A549 (cell line): ENCODE measurements at regions not wholly inside any gene's neighbourhood (a gene's known extent, or its start where the extent isn't known, plus 50 kb on each side); places are given as distances from the start of the nearest gene placed in this dataset.

Experiments used
- ATAC-seq, 2 experiments: fragments of 200-7000 bp in 1 of 2; fragments of >200 bp in 1 of 2; cut with Nextera tagmentation in 1 of 2; cut with Tn5 transposase in 1 of 2; 3 replicates each; pipeline versions ENCODE4 v1.8.0 to v1.9.1; 2018 to 2020; ENCODE audit warnings: mild to moderate bottlenecking in 1 of 2, moderate library complexity in 1 of 2
- CTCF ChIA-PET: fragments of 300-600 bp; sonication (Branson Sonifier 250); formaldehyde crosslinking; extraction: SDS; loops from one replicate; lab custom pipeline; 2021; ENCODE audit warnings: antibody characterized with exemption, inconsistent platforms; lab: Yijun Ruan, JAX
- POLR2A ChIA-PET: fragments of 350-600 bp; formaldehyde crosslinking; extraction: SDS; loops from one replicate; lab custom pipeline; 2021; ENCODE audit warnings: antibody characterized with exemption, inconsistent platforms; lab: Yijun Ruan, JAX
- DNase-seq, 2 experiments: peaks; one replicate each; pipeline versions ENCODE4 v3.0.0 to v3.0.0-alpha.2; 2011 to 2016; ENCODE audit warnings: low read depth in 1 of 2, low spot score in 1 of 2
- FAIRE-seq: peaks from 2 replicates; lab custom pipeline; 2011; peaks lifted over from hg19 to GRCh38; lab: Jason Lieb, UNC
- H3K27ac ChIP-seq, 2 experiments: fragments of >200 bp; sonication (Bioruptor Twin); formaldehyde crosslinking; 3 replicates each; pipeline ENCODE4 v1.5.1; 2016 to 2017
- H3K4me1 ChIP-seq: fragments of >200 bp; sonication (Bioruptor Twin); formaldehyde crosslinking; 3 replicates; pipeline ENCODE4 v1.6.1; 2016
- H3K4me2 ChIP-seq: fragments of >200 bp; sonication (Bioruptor Twin); formaldehyde crosslinking; 3 replicates; pipeline ENCODE4 v1.6.1; 2016
- H3K4me3 ChIP-seq: fragments of >200 bp; sonication (Bioruptor Twin); formaldehyde crosslinking; 3 replicates; pipeline ENCODE4 v1.5.1; 2016
- H3K9me3 ChIP-seq: fragments of >200 bp; sonication (Bioruptor Twin); formaldehyde crosslinking; 3 replicates; pipeline ENCODE4 v1.6.1; 2016
- BHLHE40 ChIP-seq: IDR thresholded peaks from 2 replicates; pipeline ENCODE4 v1.6.1; 2012; ENCODE audit warnings: low read depth, low read length, inconsistent platforms
- CHD2 ChIP-seq: fragments of 150-350 bp; IDR thresholded peaks from 2 replicates; pipeline ENCODE4 v1.6.1; 2014; ENCODE audit warnings: low read length; ENCODE audit not compliant: partially characterized antibody
- CTCF ChIP-seq: fragments of >200 bp; sonication (Bioruptor Twin); formaldehyde crosslinking; IDR thresholded peaks from 3 replicates; pipeline ENCODE4 v1.5.1; 2016
- E2F6 ChIP-seq: IDR thresholded peaks from 2 replicates; pipeline ENCODE4 v1.6.1; 2012; ENCODE audit warnings: low read depth, borderline replicate concordance
- EHF ChIP-seq: fragments of 250-450 bp; sonication (Bioruptor Pico); IDR thresholded peaks from 2 replicates; pipeline ENCODE4 v1.5.0; 2020; ENCODE audit warnings: mild to moderate bottlenecking
- EHMT2 ChIP-seq: fragments of 200-600 bp; sonication (generic); IDR thresholded peaks from 2 replicates; pipeline ENCODE4 v1.6.1; 2016; ENCODE audit warnings: antibody characterized with exemption, low read depth, mild to moderate bottlenecking, moderate library complexity
- EP300 ChIP-seq, 2 experiments: fragments of >200 bp; sonication (Bioruptor Twin); formaldehyde crosslinking; IDR thresholded peaks; 2 replicates in 1 of 2; 3 replicates in 1 of 2; pipeline ENCODE4 v1.6.1; 2016 to 2017
- ESRRA ChIP-seq: fragments of 150-350 bp; IDR thresholded peaks from 2 replicates; pipeline ENCODE4 v1.6.1; 2014; ENCODE audit warnings: mild to moderate bottlenecking, low read length, borderline replicate concordance
- FOSB ChIP-seq: fragments of 250-450 bp; sonication (Bioruptor Pico); IDR thresholded peaks from 2 replicates; pipeline ENCODE4 v1.5.0; 2020; ENCODE audit warnings: mild to moderate bottlenecking, moderate library complexity
- FOSL2 ChIP-seq, 2 experiments: fragments of 450-650 bp in 1 of 2; fragments of >200 bp in 1 of 2; sonication (Bioruptor Twin) in 1 of 2; formaldehyde crosslinking; IDR thresholded peaks; 2 replicates each; pipeline versions ENCODE4 v1.5.0 to v1.6.1; 2016 to 2020; ENCODE audit warnings: mild to moderate bottlenecking in 1 of 2, moderate library complexity in 1 of 2
- FOXS1 ChIP-seq: fragments of 250-450 bp; sonication (Bioruptor Pico); IDR thresholded peaks from 2 replicates; pipeline ENCODE4 v1.5.0; 2020; ENCODE audit warnings: mild to moderate bottlenecking, moderate library complexity
- GATA3 ChIP-seq: IDR thresholded peaks from 2 replicates; pipeline ENCODE4 v1.6.1; 2012; ENCODE audit warnings: borderline replicate concordance
- HDAC2 ChIP-seq: fragments of 200-600 bp; sonication (generic); IDR thresholded peaks from 2 replicates; pipeline ENCODE4 v1.6.1; 2016
- HES2 ChIP-seq: fragments of >200 bp; sonication (Bioruptor Twin); formaldehyde crosslinking; IDR thresholded peaks from 2 replicates; pipeline ENCODE4 v1.6.1; 2016
- HEYL ChIP-seq: fragments of 250-450 bp; sonication (Bioruptor Pico); IDR thresholded peaks from 2 replicates; pipeline ENCODE4 v1.8.0; 2021; ENCODE audit warnings: mild to moderate bottlenecking, moderate library complexity
- HMGXB4 ChIP-seq: fragments of 250-450 bp; sonication (Bioruptor Pico); IDR thresholded peaks from 2 replicates; pipeline ENCODE4 v1.5.0; 2021; ENCODE audit warnings: mild to moderate bottlenecking, moderate library complexity, borderline replicate concordance
- HOXA7 ChIP-seq: fragments of 250-450 bp; sonication (Bioruptor Pico); IDR thresholded peaks from 2 replicates; pipeline ENCODE4 v1.5.0; 2020; ENCODE audit warnings: mild to moderate bottlenecking, moderate library complexity
- HOXB5 ChIP-seq: fragments of 250-450 bp; sonication (Bioruptor Pico); IDR thresholded peaks from 2 replicates; pipeline ENCODE4 v1.5.0; 2020; ENCODE audit warnings: mild to moderate bottlenecking, moderate library complexity
- JUN ChIP-seq, 2 experiments: fragments of >200 bp; sonication (Bioruptor Twin); formaldehyde crosslinking; IDR thresholded peaks; 2 replicates in 1 of 2; 3 replicates in 1 of 2; pipeline ENCODE4 v1.6.1; 2016 to 2017
- JUNB ChIP-seq: fragments of >200 bp; sonication (Bioruptor Twin); formaldehyde crosslinking; IDR thresholded peaks from 2 replicates; pipeline ENCODE4 v1.6.1; 2016
- KDM1A ChIP-seq: fragments of 200-600 bp; sonication (generic); IDR thresholded peaks from 2 replicates; pipeline ENCODE4 v1.6.1; 2016; ENCODE audit warnings: low read depth, mild to moderate bottlenecking
- MAFK ChIP-seq: fragments of 450-650 bp; IDR thresholded peaks from 2 replicates; pipeline ENCODE4 v1.6.1; 2014; ENCODE audit not compliant: partially characterized antibody
- MAZ ChIP-seq: fragments of 150-350 bp; IDR thresholded peaks from 2 replicates; pipeline ENCODE4 v1.6.1; 2014; ENCODE audit warnings: antibody characterized with exemption, low read depth, low read length, borderline replicate concordance
- NPAS2 ChIP-seq: fragments of 250-450 bp; sonication (Bioruptor Pico); IDR thresholded peaks from 2 replicates; pipeline ENCODE4 v1.8.0; 2022; ENCODE audit warnings: mild to moderate bottlenecking, moderate library complexity, borderline replicate concordance
- PHF8 ChIP-seq: fragments of 200-600 bp; sonication (generic); IDR thresholded peaks from 2 replicates; pipeline ENCODE4 v1.6.1; 2016; ENCODE audit warnings: low read depth, mild to moderate bottlenecking, antibody characterized with exemption, moderate library complexity, borderline replicate concordance
- RAD21 ChIP-seq, 2 experiments: fragments of >200 bp in 1 of 2; sonication (Bioruptor Twin) in 1 of 2; formaldehyde crosslinking in 1 of 2; IDR thresholded peaks in 1 of 2; conservative IDR thresholded peaks in 1 of 2; 2 replicates in 1 of 2; 3 replicates in 1 of 2; pipeline ENCODE4 v1.6.1; 2012 to 2018; ENCODE audit warnings: inconsistent platforms in 1 of 2
- RNF2 ChIP-seq: fragments of 200-600 bp; sonication (generic); IDR thresholded peaks from 2 replicates; pipeline ENCODE4 v1.6.1; 2016; ENCODE audit warnings: low read depth, mild to moderate bottlenecking, antibody characterized with exemption, moderate library complexity, borderline replicate concordance
- SMC3 ChIP-seq: fragments of >200 bp; sonication (Bioruptor Twin); formaldehyde crosslinking; IDR thresholded peaks from 3 replicates; pipeline ENCODE4 v1.6.1; 2018; ENCODE audit warnings: inconsistent platforms
- SREBF2 ChIP-seq: fragments of 450-650 bp; IDR thresholded peaks from 2 replicates; pipeline ENCODE4 v1.6.1; 2014; ENCODE audit warnings: mild to moderate bottlenecking, moderate library complexity
- TFCP2L1 ChIP-seq: fragments of 250-450 bp; sonication (Bioruptor Pico); IDR thresholded peaks from 2 replicates; pipeline ENCODE4 v1.5.0; 2021; ENCODE audit warnings: mild to moderate bottlenecking
- TP53 ChIP-seq: fragments of 250-450 bp; sonication (Bioruptor Pico); IDR thresholded peaks from 2 replicates; pipeline ENCODE4 v1.5.0; 2021; ENCODE audit warnings: mild to moderate bottlenecking, moderate library complexity
- ZC3H11A ChIP-seq: fragments of 450-650 bp; IDR thresholded peaks from 2 replicates; pipeline ENCODE4 v1.6.1; 2014; ENCODE audit warnings: antibody characterized with exemption, mild to moderate bottlenecking
- ZFP36 ChIP-seq: fragments of 450-650 bp; IDR thresholded peaks from 2 replicates; pipeline ENCODE4 v1.6.1; 2014; ENCODE audit warnings: borderline replicate concordance; ENCODE audit not compliant: partially characterized antibody
- WGBS: methylation state at CpG from one replicate; pipeline ENCODE4 v1.1.6; 2017; ENCODE audit errors: missing lambda C conversion rate; 5-methylcytosine and 5-hydroxymethylcytosine counted together

- ATAC-seq (no peak), DNase-seq (no peak), FAIRE-seq (no peak)
- WGBS: 35% methylated on average over 3 of the region's 3 CpGs
- ChIA-PET POLR2A (no interaction called here), CTCF (no interaction called here)
- Histone ChIP-seq H3K27ac (no peak overlapping the region), H3K4me2 (no peak overlapping the region), H3K4me3 (no peak overlapping the region), H3K9me3 (no peaks in the 10 kb centered on the region), H3K4me1 (no peaks in the 10 kb centered on the region)
- no peak for TF ChIP-seq NPAS2
- no peak for TF ChIP-seq KDM1A
- TF ChIP-seq GATA3: no peak
- no peak for TF ChIP-seq SMC3
- TF ChIP-seq JUNB: no peak
- TF ChIP-seq EHF (CRISPR knock-in tag): no peak
- TF ChIP-seq HOXA7 (CRISPR knock-in tag): no peak
- no peak for TF ChIP-seq JUN (IDR thresholded peaks at IDR 0.05)
- TF ChIP-seq FOXS1: no peak
- TF ChIP-seq BHLHE40: no peak
- TF ChIP-seq EP300 (IDR thresholded peaks at IDR 0.05): no peak
- no peak for TF ChIP-seq ZFP36
- TF ChIP-seq HDAC2: no peak
- TF ChIP-seq E2F6: no peak
- no peak for TF ChIP-seq HES2
- TF ChIP-seq CTCF: no peak
- no peak for TF ChIP-seq EHMT2
- no peak for TF ChIP-seq MAZ
- TF ChIP-seq ESRRA: no peak
- no peak for TF ChIP-seq FOSB (CRISPR knock-in tag)
Measured at GRCh38 chr13:47213047-47213446, 316.2 kb upstream of the HTR2A start.

GRCh38 chr13:47211106-47211505 lies 314.3 kb upstream of the HTR2A start:
- no peak for FAIRE-seq
- no peaks in the 10 kb centered on the region for H3K4me1 ChIP-seq
- no peaks in the 10 kb centered on the region for H3K9me3 ChIP-seq
- no peak for ATAC-seq
- ChIA-PET POLR2A (no interaction called here), CTCF (no interaction called here)
- TF ChIP-seq SREBF2: no peak
- no peak for TF ChIP-seq TP53
- TF ChIP-seq ZC3H11A: no peak
- 2% methylated on average over 5 of the region's 5 CpGs for WGBS
- no peak overlapping the region for H3K27ac ChIP-seq
- no peak overlapping the region for H3K4me2 ChIP-seq
- H3K4me3 ChIP-seq: no peak overlapping the region
- no peak for DNase-seq

GRCh38 chr13:47206111-47206510 lies 309.3 kb upstream of the HTR2A start:
- H3K4me1 ChIP-seq: no peaks in the 10 kb centered on the region
- 3% methylated on average over 3 of the region's 3 CpGs for WGBS
- FAIRE-seq: no peak
- ChIA-PET CTCF (no interaction called here), POLR2A (no interaction called here)
- H3K4me3 ChIP-seq: no peak overlapping the region
- no peak for ATAC-seq
- H3K4me2 ChIP-seq: no peak overlapping the region
- DNase-seq: no peak
- H3K9me3 ChIP-seq: no peaks in the 10 kb centered on the region
- TF ChIP-seq HMGXB4 (CRISPR knock-in tag): no peak
- TF ChIP-seq RAD21 (conservative IDR thresholded peaks at IDR 0.05 in 1 of 2, IDR thresholded peaks at IDR 0.05 in 1 of 2): no peak
- no peak for TF ChIP-seq RNF2
- no peak for TF ChIP-seq HDAC2
- TF ChIP-seq TFCP2L1 (CRISPR knock-in tag): no peak
- no peak for TF ChIP-seq CHD2
- TF ChIP-seq NPAS2: no peak
- TF ChIP-seq HOXB5 (CRISPR knock-in tag): no peak
- no peak for TF ChIP-seq PHF8
- TF ChIP-seq HEYL (CRISPR knock-in tag): no peak
- TF ChIP-seq FOSL2 (IDR thresholded peaks at IDR 0.05): no peak
- TF ChIP-seq FOSL2 (CRISPR knock-in tag; IDR thresholded peaks at IDR 0.05): no peak
- no peak for TF ChIP-seq HOXA7 (CRISPR knock-in tag)
- no peak for TF ChIP-seq MAFK
- no peak overlapping the region for H3K27ac ChIP-seq
